H1 (cell line): ENCODE measurements at regions not wholly inside any gene's neighbourhood (a gene's known extent, or its start where the extent isn't known, plus 50 kb on each side); places are given as distances from the start of the nearest gene placed in this dataset.

Experiments used
- CTCF ChIA-PET: fragments of 300-600 bp; sonication (Branson Sonifier 250); formaldehyde crosslinking; loops from one replicate; lab custom pipeline; 2021; ENCODE audit not compliant: partially characterized antibody; lab: Charles Lee
- POLR2A ChIA-PET: fragments of 300-600 bp; sonication (Branson Sonifier 250); formaldehyde crosslinking; loops from one replicate; lab custom pipeline; 2021; ENCODE audit warnings: inconsistent platforms; ENCODE audit not compliant: partially characterized antibody; lab: Charles Lee
- DNase-seq, 2 experiments: peaks; one replicate each; pipeline versions ENCODE4 v3.0.0 to v3.0.0-alpha.2; 2010 to 2022; ENCODE audit warnings: low spot score in 2 of 2, low read depth in 1 of 2, mixed read lengths in 1 of 2
- FAIRE-seq: peaks from 2 replicates; lab custom pipeline; 2011; peaks lifted over from hg19 to GRCh38; lab: Jason Lieb, UNC
- H2AFZ ChIP-seq: 2 replicates; pipeline ENCODE4 v1.8.1; 2012; ENCODE audit warnings: low read length, inconsistent platforms
- H2AK5ac ChIP-seq: 2 replicates; pipeline ENCODE4 v1.6.1; 2013; ENCODE audit warnings: low read depth, low read length
- H2BK120ac ChIP-seq: replicated peaks from 2 replicates; pipeline ENCODE3; 2013; ENCODE audit warnings: low read depth, low read length, inconsistent platforms
- H2BK12ac ChIP-seq: 2 replicates; pipeline ENCODE4 v1.6.1; 2013; ENCODE audit warnings: low read depth, low read length
- H2BK15ac ChIP-seq: 2 replicates; pipeline ENCODE4 v1.6.1; 2013; ENCODE audit warnings: low read length
- H2BK20ac ChIP-seq: 2 replicates; pipeline ENCODE4 v1.6.1; 2013; ENCODE audit warnings: low read length
- H2BK5ac ChIP-seq: 2 replicates; pipeline ENCODE4 v1.6.1; 2013; ENCODE audit warnings: low read depth, low read length
- H3K14ac ChIP-seq: 2 replicates; pipeline ENCODE4 v1.6.1; 2013; ENCODE audit warnings: inconsistent platforms; ENCODE audit not compliant: insufficient read length
- H3K18ac ChIP-seq: 2 replicates; pipeline ENCODE4 v1.6.1; 2013; ENCODE audit warnings: low read length; ENCODE audit errors: extremely low read depth
- H3K23ac ChIP-seq: 2 replicates; pipeline ENCODE4 v1.6.1; 2013; ENCODE audit warnings: inconsistent platforms; ENCODE audit not compliant: insufficient read length
- H3K23me2 ChIP-seq: 2 replicates; pipeline ENCODE4 v1.6.1; 2013; ENCODE audit warnings: low read depth, low read length
- H3K27ac ChIP-seq: 2 replicates; pipeline ENCODE4 v1.6.1; 2011; ENCODE audit warnings: low read depth, low read length, inconsistent platforms
- H3K27me3 ChIP-seq, 4 experiments: replicated peaks in 1 of 4; 1 replicate in 1 of 4; 2 replicates in 3 of 4; pipeline versions ENCODE4 v1.6.1 to v1.8.1; 2011 to 2013; ENCODE audit warnings: low read length in 3 of 4, mild to moderate bottlenecking in 3 of 4, inconsistent platforms in 2 of 4, mixed read lengths in 2 of 4, moderate library complexity in 1 of 4; ENCODE audit not compliant: control insufficient read depth in 3 of 4, insufficient read depth in 3 of 4; ENCODE audit errors: extremely low read depth in 1 of 4
- H3K36me3 ChIP-seq, 4 experiments: 2 replicates each; pipeline versions ENCODE4 v1.6.1 to v1.8.1; 2011 to 2013; ENCODE audit warnings: mild to moderate bottlenecking in 4 of 4, low read length in 3 of 4, moderate library complexity in 2 of 4, control low read depth in 1 of 4, inconsistent platforms in 1 of 4; ENCODE audit not compliant: insufficient read depth in 4 of 4, control insufficient read depth in 2 of 4
- H3K4ac ChIP-seq: replicated peaks from 2 replicates; pipeline ENCODE3; 2013; ENCODE audit warnings: low read length, low read depth, mixed read lengths, inconsistent platforms; ENCODE audit not compliant: insufficient read length
- H3K4me1 ChIP-seq, 4 experiments: replicated peaks in 1 of 4; 1 replicate in 1 of 4; 2 replicates in 3 of 4; pipeline versions ENCODE4 v1.6.1 to v1.8.1; 2011 to 2013; ENCODE audit warnings: low read length in 3 of 4, inconsistent platforms in 2 of 4, mixed read lengths in 1 of 4; ENCODE audit not compliant: insufficient read depth in 4 of 4, control insufficient read depth in 3 of 4
- H3K4me2 ChIP-seq, 2 experiments: 2 replicates each; pipeline versions ENCODE4 v1.6.1 to v1.8.1; 2011 to 2013; ENCODE audit warnings: low read depth in 2 of 2, low read length in 2 of 2, control low read depth in 1 of 2, inconsistent platforms in 1 of 2, mild to moderate bottlenecking in 1 of 2; ENCODE audit not compliant: insufficient read depth in 1 of 2
- H3K4me3 ChIP-seq, 4 experiments: fragments of 200-600, 300-600 bp in 1 of 4; sonication (generic), shearing (Covaris generic), sonication (Bioruptor Twin) in 1 of 4; 2 replicates each; pipeline versions ENCODE4 v1.5.1 to v1.8.1; 2011 to 2016; ENCODE audit warnings: low read length in 4 of 4, low read depth in 3 of 4, control low read depth in 2 of 4, inconsistent platforms in 2 of 4, mild to moderate bottlenecking in 2 of 4, mixed read lengths in 1 of 4, moderate library complexity in 1 of 4; ENCODE audit not compliant: insufficient read depth in 2 of 4; ENCODE audit errors: extremely low read depth in 1 of 4
- H3K56ac ChIP-seq: replicated peaks from 2 replicates; pipeline ENCODE3; 2013; ENCODE audit warnings: low read depth, mild to moderate bottlenecking, mixed read lengths, low read length, inconsistent platforms; ENCODE audit not compliant: insufficient read length
- H3K79me1 ChIP-seq: 2 replicates; pipeline ENCODE4 v1.6.1; 2013; ENCODE audit warnings: low read depth, low read length, control low read depth
- H3K79me2 ChIP-seq, 2 experiments: 2 replicates each; pipeline versions ENCODE4 v1.6.1 to v1.8.1; 2012 to 2013; ENCODE audit warnings: low read length in 2 of 2, mild to moderate bottlenecking in 2 of 2, inconsistent platforms in 1 of 2; ENCODE audit not compliant: insufficient read depth in 2 of 2, control insufficient read depth in 1 of 2
- H3K9ac ChIP-seq, 4 experiments: replicated peaks in 1 of 4; 1 replicate in 1 of 4; 2 replicates in 3 of 4; pipeline versions ENCODE4 v1.6.1 to v1.8.1; 2011 to 2013; ENCODE audit warnings: low read depth in 3 of 4, low read length in 3 of 4, control low read depth in 2 of 4, mild to moderate bottlenecking in 2 of 4, moderate library complexity in 2 of 4, inconsistent platforms in 1 of 4; ENCODE audit errors: extremely low read depth in 1 of 4
- H3K9me3 ChIP-seq, 2 experiments: 2 replicates each; pipeline versions ENCODE4 v1.6.1 to v1.8.1; 2012 to 2013; ENCODE audit warnings: mild to moderate bottlenecking in 2 of 2, moderate library complexity in 2 of 2, control low read depth in 1 of 2, inconsistent platforms in 1 of 2, low read depth in 1 of 2, low read length in 1 of 2, mixed read lengths in 1 of 2; ENCODE audit not compliant: insufficient read depth in 2 of 2
- H4K20me1 ChIP-seq, 2 experiments: replicated peaks in 1 of 2; 2 replicates each; pipeline versions ENCODE3 to v1.8.1; 2011 to 2013; ENCODE audit warnings: inconsistent platforms in 2 of 2, low read length in 2 of 2, mild to moderate bottlenecking in 1 of 2; ENCODE audit not compliant: insufficient read depth in 2 of 2, control insufficient read depth in 1 of 2
- H4K5ac ChIP-seq: 2 replicates; pipeline ENCODE4 v1.6.1; 2013; ENCODE audit warnings: low read length, low read depth, mixed read lengths, inconsistent platforms; ENCODE audit not compliant: insufficient read length
- H4K8ac ChIP-seq: 2 replicates; pipeline ENCODE4 v1.8.0; 2013; ENCODE audit warnings: mild to moderate bottlenecking, moderate library complexity, low read length, inconsistent platforms; ENCODE audit not compliant: insufficient read depth; ENCODE audit errors: extremely low read depth
- H4K91ac ChIP-seq: replicated peaks from 2 replicates; pipeline ENCODE3; 2013; ENCODE audit warnings: low read length, mixed read lengths, inconsistent platforms; ENCODE audit not compliant: insufficient read length
- BACH1 ChIP-seq: IDR thresholded peaks from 2 replicates; pipeline ENCODE4 v1.6.1; 2012; ENCODE audit warnings: low read length, improper control_type of control experiment
- BCL11A ChIP-seq, 2 experiments: IDR thresholded peaks; one replicate each; pipeline ENCODE4 v1.6.1; 2011; ENCODE audit warnings: low read depth in 2 of 2, low read length in 2 of 2, mild to moderate bottlenecking in 2 of 2
- CBX5 ChIP-seq: fragments of 300-800, 300-1000 bp; sonication (generic); IDR thresholded peaks from 2 replicates; pipeline ENCODE4 v1.7.1; 2016; ENCODE audit warnings: antibody characterized with exemption, low read length, low read depth
- CHD1 ChIP-seq: IDR thresholded peaks from 2 replicates; pipeline ENCODE4 v1.6.1; 2012; ENCODE audit warnings: low read depth, low read length, improper control_type of control experiment
- CREB1 ChIP-seq: IDR thresholded peaks from 2 replicates; pipeline ENCODE4 v1.6.1; 2012; ENCODE audit warnings: inconsistent platforms
- EGR1 ChIP-seq: IDR thresholded peaks from 2 replicates; pipeline ENCODE4 v1.6.1; 2011; ENCODE audit warnings: low read depth, low read length, borderline replicate concordance
- JUN ChIP-seq: IDR thresholded peaks from 2 replicates; pipeline ENCODE4 v1.6.1; 2011; ENCODE audit warnings: low read depth, mild to moderate bottlenecking, improper control_type of control experiment, low read length
- MAFK ChIP-seq: IDR thresholded peaks from 2 replicates; pipeline ENCODE4 v1.6.1; 2012; ENCODE audit warnings: low read depth, mild to moderate bottlenecking, improper control_type of control experiment, low read length
- NANOG ChIP-seq: IDR thresholded peaks from 2 replicates; pipeline ENCODE4 v1.6.1; 2011; ENCODE audit warnings: low read length, low read depth, mild to moderate bottlenecking, inconsistent platforms; ENCODE audit not compliant: insufficient read depth, poor library complexity, severe bottlenecking
- PHF8 ChIP-seq: fragments of 200-600 bp; sonication (generic); conservative IDR thresholded peaks from 2 replicates; pipeline ENCODE4 v1.7.1; 2012; ENCODE audit warnings: low read depth, mild to moderate bottlenecking, inconsistent platforms, low read length, moderate library complexity
- POLR2AphosphoS5 ChIP-seq: IDR thresholded peaks from 2 replicates; pipeline ENCODE4 v1.6.1; 2011; ENCODE audit warnings: low read depth, low read length
- POU5F1 ChIP-seq: IDR thresholded peaks from 2 replicates; pipeline ENCODE4 v1.6.1; 2011; ENCODE audit warnings: low read depth, mild to moderate bottlenecking, low read length, moderate library complexity
- SUZ12 ChIP-seq: fragments of 200-600 bp; sonication (generic); IDR thresholded peaks from 2 replicates; pipeline ENCODE4 v1.6.1; 2012; ENCODE audit warnings: mild to moderate bottlenecking, inconsistent platforms, low read length, moderate library complexity, mixed read lengths
- TAF1 ChIP-seq: IDR thresholded peaks from 2 replicates; pipeline ENCODE4 v1.6.1; 2011; ENCODE audit warnings: mild to moderate bottlenecking, low read depth, low read length
- TBP ChIP-seq: IDR thresholded peaks from 2 replicates; pipeline ENCODE4 v1.6.1; 2011; ENCODE audit warnings: low read depth, low read length, improper control_type of control experiment
- WGBS, 2 experiments: shearing (Covaris generic) in 1 of 2; methylation state at CpG; one replicate each; pipeline versions ENCODE4 v1.1.6 to v1.1.7; 2013 to 2015; ENCODE audit warnings: low lambda C conversion rate in 2 of 2, mixed read lengths in 2 of 2, inconsistent platforms in 1 of 2, low coverage in 1 of 2, missing lambda C conversion rate in 1 of 2; ENCODE audit not compliant: insufficient replicate concordance in 2 of 2, insufficient coverage in 1 of 2, insufficient read length in 1 of 2; ENCODE audit errors: extremely low coverage in 1 of 2, missing lambda C conversion rate in 1 of 2; 5-methylcytosine and 5-hydroxymethylcytosine counted together

- H3K4me2 ChIP-seq = no peak overlapping the region
- no peak overlapping the region for H3K18ac ChIP-seq
- H2BK12ac ChIP-seq = no peak overlapping the region
- H3K27me3 ChIP-seq = no peaks in the 10 kb centered on the region
- no peak overlapping the region for H3K56ac ChIP-seq
- no peaks in the 10 kb centered on the region for H3K9me3 ChIP-seq
- no peak overlapping the region for H2BK5ac ChIP-seq
- H3K14ac ChIP-seq = no peak overlapping the region
- H2AK5ac ChIP-seq = no peak overlapping the region
- DNase-seq (no peak), FAIRE-seq (no peak)
- H3K79me2 ChIP-seq = no peaks in the 10 kb centered on the region
- H3K36me3 ChIP-seq = no peaks in the 10 kb centered on the region
- H3K4me1 ChIP-seq = no peaks in the 10 kb centered on the region
- H3K23ac ChIP-seq = no peak overlapping the region
- H3K4me3 ChIP-seq = no peak overlapping the region
- no peak overlapping the region for H2BK120ac ChIP-seq
- H2BK15ac ChIP-seq = no peak overlapping the region
- no peak overlapping the region for H3K4ac ChIP-seq
- no peak overlapping the region for H2BK20ac ChIP-seq
- H3K9ac ChIP-seq = no peak overlapping the region
- 95% methylated on average over 17 of the region's 17 CpGs; no CpG with 5 or more reads in 1 of the 2 experiments for WGBS, 2 experiments
- H3K79me1 ChIP-seq = no peaks in the 10 kb centered on the region
- no peaks in the 10 kb centered on the region for H4K20me1 ChIP-seq
- H2AFZ ChIP-seq = no peak overlapping the region
- H4K5ac ChIP-seq = no peak overlapping the region
- no peaks in the 10 kb centered on the region for H3K23me2 ChIP-seq
- H3K27ac ChIP-seq = no peak overlapping the region
- no peak overlapping the region for H4K8ac ChIP-seq
- no peak overlapping the region for H4K91ac ChIP-seq
- CTCF ChIA-PET = no interaction called here
- POLR2A ChIA-PET = no interaction called here
- no peak for TF ChIP-seq CBX5
- TF ChIP-seq MAFK = no peak
- TF ChIP-seq EGR1 = no peak
- no peak for TF ChIP-seq JUN
- TF ChIP-seq BCL11A (IDR thresholded peaks at IDR 0.05; ENCODE audit: low read depth in 2 of 2, low read length in 2 of 2) = no peak
- no peak for TF ChIP-seq CREB1
- no peak for TF ChIP-seq SUZ12
- no peak for TF ChIP-seq TAF1
- no peak for TF ChIP-seq NANOG
- no peak for TF ChIP-seq TBP
- TF ChIP-seq POLR2AphosphoS5 = no peak
- no peak for TF ChIP-seq BACH1
- TF ChIP-seq POU5F1 = no peak
- TF ChIP-seq PHF8 = no peak
- no peak for TF ChIP-seq CHD1
Observed at GRCh38 chr7:156522801-156523200, 117.8 kb upstream of the RNF32 start.
